ENCODE measurements at regions not wholly inside any gene's neighbourhood (a gene's known extent, or its start where the extent isn't known, plus 50 kb on each side); places are given as distances from the start of the nearest gene placed in this dataset.
"Not testable (repeated sequence)": the region's sequence is repeated elsewhere in the genome, so short reads cannot be mapped to it uniquely, and the experiment has no call there.

DNA sequence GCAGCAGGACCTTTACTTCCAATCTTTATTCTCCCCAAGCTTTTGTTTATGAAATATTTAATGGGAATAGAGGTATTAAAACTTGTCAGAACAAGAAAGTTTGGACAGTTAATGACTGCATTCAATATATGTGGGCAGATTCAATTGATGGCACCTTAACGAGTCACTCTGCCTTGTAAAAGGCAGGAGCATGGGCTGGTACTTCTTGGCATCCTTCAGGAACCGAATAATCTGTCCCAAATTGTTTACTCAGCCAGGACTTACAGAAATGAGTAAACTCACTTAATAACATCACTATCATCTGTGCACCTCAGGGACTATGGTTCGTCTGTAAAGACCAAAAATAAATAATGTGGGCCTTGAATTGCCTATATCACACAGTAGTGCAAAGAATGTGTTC is 1280.3 kb upstream of the TMEFF2 start:
- no peak for DNase-seq (ENCODE audit: low read depth)

DNA sequence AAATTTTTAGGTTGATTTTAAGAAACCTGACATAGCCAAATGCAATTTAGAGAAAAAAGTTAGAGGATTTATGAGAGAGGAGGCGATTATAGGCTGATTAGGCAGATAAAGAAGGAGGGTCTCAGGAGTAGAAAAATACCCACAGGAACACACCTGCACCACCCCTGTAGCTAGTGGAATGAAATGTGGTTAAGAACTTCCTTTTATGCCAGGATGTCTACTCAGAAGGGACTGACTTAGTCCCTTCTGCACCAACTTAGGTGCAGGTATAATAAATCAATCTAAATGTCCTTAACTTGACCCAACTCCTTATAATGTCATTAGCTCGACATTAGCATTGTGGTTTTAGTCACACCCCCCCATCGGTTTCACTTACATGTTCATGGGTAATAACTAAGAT is 1274.5 kb upstream of the TMEFF2 start:
- no peak for DNase-seq (ENCODE audit: low read depth)

DNA sequence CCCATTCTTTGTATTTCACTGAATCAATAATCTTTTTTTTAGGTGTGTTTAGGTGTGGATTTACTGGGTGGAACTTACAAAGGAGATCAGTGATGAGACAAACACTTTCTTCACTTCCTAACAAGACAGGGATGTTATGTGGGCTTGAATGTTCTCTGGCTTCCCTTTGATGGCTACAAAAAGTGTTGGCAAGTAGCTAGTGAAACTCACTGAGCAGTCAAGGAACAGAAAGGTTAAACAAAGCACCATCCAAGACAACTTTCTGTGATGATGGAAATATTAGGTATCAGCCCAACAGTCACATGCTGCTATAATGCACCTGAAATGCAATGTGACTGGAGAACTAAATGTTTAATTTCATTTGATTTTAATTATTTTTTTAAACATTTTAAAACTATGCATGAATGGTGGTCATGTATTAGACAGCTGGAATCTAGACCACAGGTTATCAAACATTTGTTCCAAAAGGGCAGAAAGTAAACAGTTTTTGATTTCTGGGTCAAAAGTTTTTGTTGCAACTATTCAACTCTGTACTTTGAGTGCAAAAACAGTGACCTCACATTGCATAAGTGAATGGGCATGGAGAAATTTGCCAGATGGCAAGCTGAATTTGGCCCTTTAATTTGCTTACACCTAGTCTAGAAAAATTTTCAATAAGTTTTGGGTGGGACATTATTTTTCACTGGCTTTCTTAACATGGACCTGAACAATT is 1272.7 kb upstream of the TMEFF2 start:
- DNase-seq (ENCODE audit: low read depth): no peak

DNA sequence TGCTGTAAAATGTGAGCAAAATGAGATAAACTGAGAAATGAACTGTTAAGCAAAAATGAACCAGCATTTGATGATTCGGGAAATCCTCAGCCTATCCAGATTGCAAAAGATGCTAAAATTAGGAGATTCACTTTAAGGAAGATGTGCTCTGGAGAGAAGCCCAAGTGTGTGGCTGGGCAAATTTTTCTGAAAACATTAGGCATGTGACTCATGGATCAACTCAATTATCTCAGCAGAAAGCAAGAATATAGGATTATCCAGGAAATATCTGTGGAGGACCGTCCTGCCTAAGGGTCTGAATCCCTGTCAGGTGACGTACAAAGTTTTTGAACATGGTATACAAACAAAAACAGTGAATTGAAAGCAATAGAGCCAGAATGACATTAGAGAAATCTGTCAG is 1268.3 kb upstream of the TMEFF2 start:
- DNase-seq (ENCODE audit: low read depth): no peak

DNA sequence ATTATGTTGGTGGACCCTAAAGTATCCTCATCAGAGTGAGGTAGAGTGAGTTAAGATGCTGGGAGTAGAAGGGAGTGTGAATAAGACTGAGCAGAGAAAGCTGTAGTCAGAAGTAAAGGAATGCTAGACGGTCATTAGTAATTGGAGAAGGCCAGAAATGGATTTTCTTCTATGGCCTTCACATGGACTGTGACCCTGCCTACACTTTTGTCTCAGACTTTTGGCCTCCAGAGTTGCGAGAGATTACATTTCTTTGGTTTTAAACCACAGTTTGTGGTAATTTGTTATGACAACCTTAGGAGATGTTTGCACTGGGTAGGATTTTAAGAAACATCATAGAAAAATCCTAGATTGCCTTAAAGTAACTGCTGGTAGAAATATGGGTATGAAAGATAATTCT is 1267.7 kb upstream of the TMEFF2 start:
- DNase-seq (ENCODE audit: low read depth): no peak

DNA sequence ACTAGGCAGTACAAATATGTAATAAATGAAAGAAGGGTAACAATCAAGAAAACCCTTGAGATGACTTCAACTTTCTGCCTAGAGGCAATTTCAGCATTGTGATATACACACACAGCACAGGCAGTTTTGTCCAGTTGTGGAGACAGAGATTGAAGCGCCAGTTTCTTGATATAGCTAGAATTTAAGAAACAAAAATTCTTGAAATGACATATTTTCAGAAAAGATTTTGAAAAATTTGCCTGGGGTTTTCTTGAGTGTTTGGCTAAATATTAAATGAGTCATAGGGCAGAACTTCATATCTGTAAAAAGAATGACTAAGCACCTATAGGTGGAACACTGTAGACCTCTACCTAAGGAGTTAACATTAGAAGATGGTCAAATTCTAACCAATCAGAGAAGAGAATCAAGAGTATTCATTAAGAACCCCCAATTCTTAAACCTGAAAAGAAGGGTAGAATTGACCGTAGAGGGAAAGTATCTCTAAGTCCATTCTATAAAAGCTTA is 1266.8 kb upstream of the TMEFF2 start:
- no peak for DNase-seq (ENCODE audit: low read depth)

DNA sequence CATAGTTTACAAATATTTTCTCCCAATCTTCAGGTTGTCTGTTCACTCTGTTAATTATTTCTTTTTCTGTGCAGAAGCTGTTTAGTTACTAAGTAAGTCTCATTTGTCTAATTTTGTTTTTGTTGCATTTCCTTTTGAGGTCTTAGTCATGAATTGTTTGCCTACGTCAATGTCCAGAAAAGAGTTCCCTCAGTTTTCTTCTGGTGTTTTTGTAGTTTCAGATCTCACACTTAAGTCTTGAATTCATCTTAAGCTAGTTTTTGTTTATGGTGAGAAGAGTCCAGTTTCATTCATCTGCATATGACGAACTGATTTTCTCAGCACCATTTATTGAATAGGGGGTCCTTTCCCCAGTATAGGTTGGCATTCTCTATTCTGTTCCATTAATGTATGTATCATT is 1252.2 kb upstream of the TMEFF2 start:
- no peak for DNase-seq (ENCODE audit: low read depth)

DNA sequence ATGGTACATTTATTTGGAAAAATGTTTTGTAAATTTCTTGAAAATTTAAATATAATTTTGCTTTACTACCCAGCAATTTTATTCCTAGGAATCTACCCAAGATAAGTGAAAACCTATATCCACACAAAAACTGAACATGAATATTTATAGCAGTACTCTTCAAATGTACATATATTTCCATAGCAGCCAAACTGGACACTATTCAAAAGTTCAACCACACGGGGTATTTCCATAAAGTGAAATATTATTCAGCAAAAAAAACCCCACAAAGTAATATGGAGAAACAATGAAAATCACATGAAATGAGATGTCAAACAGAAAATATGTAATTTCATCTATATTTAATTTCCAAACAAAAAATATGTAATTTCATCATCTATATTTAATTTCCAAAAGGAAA is 1247.6 kb upstream of the TMEFF2 start:
- DNase-seq (ENCODE audit: low read depth): no peak

DNA sequence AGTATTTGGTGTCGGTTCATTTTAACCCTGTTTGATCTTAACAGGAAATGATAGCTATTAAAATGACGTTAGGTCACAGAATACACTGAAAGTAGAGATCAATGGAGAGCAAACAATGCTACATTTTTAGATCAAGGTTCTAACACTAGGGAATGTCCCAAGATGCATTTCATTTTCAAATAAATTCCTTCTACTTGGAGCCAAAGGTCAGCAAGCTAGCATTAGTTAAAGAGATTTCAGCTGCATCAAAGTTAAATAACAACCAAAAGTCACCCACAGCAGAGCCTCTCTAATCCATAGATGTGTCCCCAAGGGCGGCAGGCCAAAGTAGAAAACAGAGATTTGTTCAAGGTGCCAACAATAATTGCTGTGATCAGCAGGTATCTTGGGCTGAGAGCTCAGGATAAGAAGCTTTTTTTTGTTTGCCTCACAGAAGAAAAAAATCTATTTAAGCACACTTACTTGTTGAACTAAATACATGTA is 1233.6 kb upstream of the TMEFF2 start:
- DNase-seq (ENCODE audit: low read depth): no peak

DNA sequence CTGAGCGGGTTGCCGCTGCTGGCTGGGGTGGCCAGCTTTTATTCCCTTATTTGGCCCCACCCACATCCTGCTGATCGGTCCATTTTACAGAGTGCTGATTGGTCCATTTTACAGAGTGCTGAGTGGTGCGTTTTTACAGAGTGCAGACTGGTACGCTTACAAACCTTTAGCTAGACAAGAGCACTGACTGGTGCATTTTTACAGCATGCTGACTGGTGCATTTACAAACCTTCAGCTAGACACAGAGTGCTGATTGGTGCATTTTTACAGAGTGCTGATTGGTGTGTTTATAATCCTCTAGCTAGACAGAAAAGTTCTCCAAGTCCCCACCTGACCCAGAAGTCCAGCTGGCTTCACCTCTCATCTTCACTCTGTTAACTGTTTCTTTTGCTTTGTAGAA is 1217.6 kb upstream of the TMEFF2 start:
- DNase-seq (ENCODE audit: low read depth): not testable (repeated sequence)

DNA sequence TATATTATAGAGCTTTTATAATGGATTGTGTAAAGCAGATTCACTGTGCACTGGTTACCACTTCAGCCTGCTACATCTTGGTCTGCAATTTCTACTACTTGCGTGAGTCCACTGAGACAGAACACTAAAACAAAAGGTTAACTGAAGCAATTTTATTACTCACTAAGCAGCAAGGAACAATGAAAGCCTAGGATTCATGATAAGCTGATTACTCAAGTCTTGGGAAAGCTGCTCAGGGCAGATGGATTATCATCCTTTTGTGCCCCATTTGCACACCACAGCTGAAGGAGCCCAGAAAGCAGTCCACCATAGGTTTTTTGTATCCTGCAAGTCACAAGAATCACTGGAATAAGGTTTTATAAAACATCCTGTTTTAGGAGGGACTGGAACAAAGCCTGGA is 1215.2 kb upstream of the TMEFF2 start:
- no peak for DNase-seq (ENCODE audit: low read depth)

DNA sequence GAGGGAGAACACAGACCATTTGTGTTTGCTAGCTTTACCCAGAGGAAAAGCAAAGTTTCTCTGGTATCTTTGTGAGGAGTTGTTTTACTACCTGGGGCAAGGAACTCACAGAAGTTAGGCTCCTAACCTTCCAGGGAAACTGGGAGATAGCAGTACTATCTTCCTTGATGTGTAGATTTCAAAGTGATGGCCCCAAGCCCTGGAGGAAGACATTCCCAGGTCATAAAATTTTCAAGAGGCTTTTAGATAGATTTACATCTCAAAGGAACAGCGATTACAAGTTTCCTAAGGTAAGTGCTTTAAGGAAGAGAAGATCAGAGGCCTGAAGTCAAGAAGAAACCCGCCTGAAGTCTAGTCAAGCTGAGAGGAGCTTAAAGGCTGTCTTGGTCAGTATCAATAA is 1187.8 kb upstream of the TMEFF2 start:
- DNase-seq (ENCODE audit: low read depth): no peak

DNA sequence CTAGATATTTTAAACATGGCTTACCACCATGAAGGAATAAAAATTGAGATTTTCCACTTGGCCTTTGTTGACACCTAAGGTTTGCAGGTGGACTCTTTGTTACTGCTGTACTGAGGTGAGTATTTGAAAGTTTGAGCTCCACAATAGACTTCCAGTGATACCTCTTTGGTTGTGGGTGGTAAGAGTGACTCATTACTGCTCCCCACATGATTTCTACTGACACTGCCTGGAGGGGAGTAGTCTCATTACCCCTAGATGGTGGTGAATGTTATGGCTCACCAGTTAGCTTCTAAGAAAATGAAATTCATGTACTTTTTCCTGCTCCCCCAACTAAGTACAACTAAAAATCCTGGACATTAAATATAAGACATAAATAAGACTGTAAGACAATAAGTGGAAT is 1183.1 kb upstream of the TMEFF2 start:
- no peak for DNase-seq (ENCODE audit: low read depth)

DNA sequence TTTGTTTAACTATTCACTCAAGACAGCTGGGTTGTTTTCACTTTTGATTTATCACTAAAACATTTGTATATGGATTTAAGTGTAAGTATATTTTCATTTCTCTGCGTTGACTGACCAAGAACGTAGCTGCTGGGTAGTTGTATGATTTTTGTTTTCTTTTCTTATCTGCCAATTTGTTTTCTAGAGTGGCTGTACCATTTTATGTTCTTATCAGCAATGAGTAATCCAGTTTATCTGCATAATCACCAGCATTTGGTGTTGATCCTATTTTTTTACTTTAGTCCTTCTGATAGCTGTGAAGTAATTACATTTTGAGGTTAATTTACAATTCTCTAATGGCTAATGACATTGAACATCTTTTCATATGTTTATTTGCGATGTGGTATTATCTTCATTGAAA is 1178.4 kb upstream of the TMEFF2 start:
- no peak for DNase-seq (ENCODE audit: low read depth)

DNA sequence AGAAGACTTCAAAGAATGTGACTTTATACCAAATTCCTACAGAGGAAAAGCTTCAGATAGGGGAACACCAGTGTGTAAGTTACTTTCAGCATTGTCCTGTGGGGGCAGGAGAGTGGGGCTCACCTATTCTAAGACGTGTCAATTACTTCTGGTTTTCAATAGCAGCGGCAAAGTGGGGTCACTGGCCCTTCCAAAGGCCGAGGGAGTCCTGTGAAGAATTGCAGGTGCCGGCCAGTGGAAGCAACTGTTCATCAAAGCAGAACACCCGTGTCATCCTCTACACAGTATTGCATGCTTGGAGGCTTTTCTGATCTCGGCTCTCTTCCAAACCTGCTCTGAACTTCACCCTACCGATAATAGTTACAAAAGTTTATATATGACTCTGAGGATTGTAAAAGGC is 1176.5 kb upstream of the TMEFF2 start:
- no peak for DNase-seq (ENCODE audit: low read depth)

DNA sequence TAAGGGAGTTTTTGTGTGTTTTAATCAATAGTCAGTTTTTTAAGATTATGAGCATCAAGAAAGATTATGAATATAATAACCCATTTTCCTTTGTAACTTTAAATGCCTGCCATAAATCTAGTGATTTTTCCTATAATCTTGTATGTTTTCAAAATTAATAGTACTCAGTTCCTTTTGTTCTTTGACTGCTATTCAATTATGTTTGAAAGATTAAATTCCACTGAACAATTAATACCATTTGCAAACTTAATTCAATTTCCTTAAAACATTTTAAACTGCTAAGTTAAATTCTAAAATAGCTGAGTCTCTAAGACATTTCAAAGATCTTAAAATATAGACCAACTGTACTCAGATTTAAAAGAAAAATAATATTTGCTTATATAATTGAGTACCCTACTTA is 1173.9 kb upstream of the TMEFF2 start:
- DNase-seq (ENCODE audit: low read depth): no peak

DNA sequence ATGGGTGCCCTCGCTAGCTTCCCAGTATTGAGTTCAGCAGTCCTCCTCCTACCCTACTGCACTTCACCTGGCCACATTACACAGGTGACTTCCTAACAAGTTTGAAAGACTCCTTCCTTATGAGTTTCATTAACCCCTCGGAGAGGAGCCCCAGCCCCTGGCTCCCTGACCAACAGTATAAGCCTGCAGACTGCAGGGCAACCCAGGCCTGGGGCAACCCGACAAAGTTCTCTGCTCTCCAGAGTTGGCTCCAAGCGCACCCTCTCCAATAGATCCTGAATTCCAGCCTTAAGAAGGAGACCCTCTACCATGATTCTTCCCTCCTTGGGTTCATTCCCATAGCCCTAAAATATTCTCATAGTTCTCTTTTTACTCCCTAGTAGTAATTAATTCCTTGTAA is 1162.8 kb upstream of the TMEFF2 start:
- DNase-seq (ENCODE audit: low read depth): no peak

DNA sequence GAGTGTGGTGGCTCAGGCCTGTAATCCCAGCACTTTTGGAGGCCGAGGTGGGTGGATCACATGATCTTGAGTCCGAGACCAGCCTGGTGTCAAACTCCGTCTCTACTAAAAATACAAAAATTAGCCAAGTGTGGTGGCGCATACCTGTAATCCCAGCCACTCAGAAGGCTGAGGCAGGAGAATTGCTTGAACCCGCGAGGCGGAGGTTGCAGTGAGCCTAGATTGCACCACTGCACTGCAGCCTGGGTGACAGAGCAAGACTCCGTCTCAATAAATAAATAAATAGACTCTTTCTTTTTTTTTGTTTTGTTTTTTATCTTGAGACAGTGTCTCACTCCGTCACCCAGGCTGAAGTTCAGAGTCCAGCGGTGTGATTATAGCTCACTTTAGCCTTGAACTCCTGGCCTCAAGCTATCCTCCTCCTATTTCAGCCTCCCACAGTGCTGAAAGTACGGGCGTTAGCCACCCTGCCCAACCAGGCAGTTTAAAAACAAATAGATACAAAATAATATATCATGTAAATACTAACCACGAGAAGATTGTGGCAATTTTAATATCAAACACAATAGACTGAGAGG is 1158.0 kb upstream of the TMEFF2 start:
- not testable (repeated sequence) for DNase-seq (ENCODE audit: low read depth)

DNA sequence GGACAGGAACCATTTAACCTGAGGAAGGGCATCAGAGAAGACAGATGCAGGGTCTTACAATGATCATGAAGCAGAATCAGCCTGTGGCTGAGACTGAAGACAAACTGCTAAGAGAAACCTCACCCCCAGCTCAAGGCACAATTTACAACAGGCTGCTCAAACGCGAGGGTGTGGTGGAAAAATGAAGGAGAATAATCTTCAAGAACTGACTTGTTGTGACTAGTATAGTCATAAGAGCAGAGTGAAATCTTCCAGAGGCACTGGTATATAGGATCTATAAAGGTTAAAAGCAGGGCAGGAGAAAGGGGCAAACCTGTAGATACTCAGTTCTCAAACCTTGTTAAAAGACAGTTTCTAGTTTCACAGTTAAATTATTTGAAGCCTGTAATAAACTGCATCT is 1155.8 kb upstream of the TMEFF2 start:
- DNase-seq (ENCODE audit: low read depth): no peak

DNA sequence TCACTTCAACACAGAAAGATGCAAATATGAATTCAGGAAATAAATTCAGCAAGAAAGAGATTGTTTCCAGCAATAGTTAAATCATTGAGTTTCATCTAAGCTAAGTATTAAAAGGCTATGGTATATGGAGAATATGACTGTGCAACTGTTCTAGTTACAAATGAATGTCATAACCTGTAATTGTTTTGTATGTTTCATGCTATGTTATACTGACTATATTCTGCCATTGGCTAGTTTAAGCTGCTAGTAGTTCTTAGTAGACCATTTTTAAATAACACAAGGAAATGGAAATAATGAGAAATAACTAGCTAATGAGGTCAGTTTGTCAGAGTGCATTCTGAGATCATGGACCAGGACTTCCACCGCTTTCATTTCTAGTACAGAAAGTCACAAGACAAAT is 1154.9 kb upstream of the TMEFF2 start:
- DNase-seq (ENCODE audit: low read depth): no peak

DNA sequence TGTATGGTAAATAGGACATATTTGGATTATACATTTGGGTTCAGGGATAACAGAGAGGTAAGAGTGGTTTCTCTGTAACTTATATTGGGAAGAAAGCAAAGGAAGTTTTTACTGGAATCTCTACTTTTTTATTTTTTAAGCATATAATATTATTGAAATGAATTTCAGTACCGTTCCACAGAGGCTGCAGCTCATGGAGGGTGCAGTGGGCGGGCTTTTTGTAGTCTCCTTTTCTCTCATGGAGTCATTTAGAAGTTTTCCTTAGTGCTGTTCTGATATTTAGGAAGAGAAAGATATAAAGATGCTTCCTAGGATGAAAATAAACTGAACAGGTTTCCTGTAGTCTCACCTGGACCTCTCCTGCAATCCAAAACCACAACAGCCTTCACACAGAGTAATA is 1153.3 kb upstream of the TMEFF2 start:
- DNase-seq (ENCODE audit: low read depth): no peak

DNA sequence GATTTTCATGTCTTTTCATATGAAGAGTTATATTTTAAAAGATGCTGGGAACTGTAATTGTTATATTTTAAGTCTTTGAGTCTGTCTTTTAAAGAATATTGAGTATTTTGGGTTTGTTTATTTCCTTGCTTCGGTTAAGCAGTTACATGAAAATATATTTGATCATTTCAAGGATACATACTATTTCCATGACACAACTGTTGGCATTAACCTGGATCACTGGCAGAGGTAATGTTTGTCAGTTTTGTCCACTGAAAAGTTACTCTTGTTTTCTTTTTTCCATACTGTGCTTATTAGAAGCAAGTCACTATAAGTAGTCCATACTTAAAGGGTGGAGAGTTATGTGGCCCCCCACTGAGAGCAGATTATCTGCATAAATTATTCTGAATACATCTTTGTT is 1142.0 kb upstream of the TMEFF2 start:
- no peak for DNase-seq (ENCODE audit: low read depth)

DNA sequence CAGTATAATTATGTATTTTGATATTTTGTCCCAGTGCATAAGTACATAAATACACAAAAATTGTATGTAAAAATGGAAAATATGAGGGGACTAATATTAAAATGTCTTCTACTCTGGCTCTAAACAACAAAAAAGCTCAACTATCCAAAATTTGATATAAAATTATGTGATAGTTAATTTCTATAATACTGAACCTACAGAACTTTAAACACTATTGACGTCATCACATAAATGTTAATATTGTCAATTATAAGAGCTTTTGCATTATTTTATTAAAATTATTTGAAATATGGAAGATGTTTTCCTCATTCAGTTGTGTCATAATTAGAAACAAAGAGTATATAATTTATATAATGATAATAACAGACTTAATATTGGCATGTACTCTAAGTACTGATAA is 1139.7 kb upstream of the TMEFF2 start:
- no peak for DNase-seq (ENCODE audit: low read depth)

DNA sequence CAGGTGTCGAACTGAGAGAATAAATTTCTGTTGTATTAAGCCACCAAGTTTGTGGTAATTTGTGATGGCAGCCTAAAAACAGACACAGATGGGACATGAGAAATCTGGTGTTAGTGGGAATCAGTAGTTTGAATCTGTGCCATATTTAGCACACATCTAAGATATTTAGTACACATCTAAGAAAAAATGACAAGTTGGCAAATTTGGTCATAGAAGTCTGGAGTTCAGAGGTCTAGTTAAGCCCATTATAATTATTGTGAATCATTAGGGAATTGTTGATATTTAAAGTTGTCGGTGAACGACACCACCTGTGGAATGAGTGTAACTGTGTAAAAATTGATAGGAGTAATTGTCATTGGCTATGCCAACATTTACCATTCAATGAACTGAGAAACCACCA is 1138.8 kb upstream of the TMEFF2 start:
- DNase-seq (ENCODE audit: low read depth): no peak

All from iris pigment epithelial cell (primary cell).